ENCODE measurements at regions not wholly inside any gene's neighbourhood (a gene's known extent, or its start where the extent isn't known, plus 50 kb on each side); places are given as distances from the start of the nearest gene placed in this dataset.
"Not testable (repeated sequence)": the region's sequence is repeated elsewhere in the genome, so short reads cannot be mapped to it uniquely, and the experiment has no call there.

DNA sequence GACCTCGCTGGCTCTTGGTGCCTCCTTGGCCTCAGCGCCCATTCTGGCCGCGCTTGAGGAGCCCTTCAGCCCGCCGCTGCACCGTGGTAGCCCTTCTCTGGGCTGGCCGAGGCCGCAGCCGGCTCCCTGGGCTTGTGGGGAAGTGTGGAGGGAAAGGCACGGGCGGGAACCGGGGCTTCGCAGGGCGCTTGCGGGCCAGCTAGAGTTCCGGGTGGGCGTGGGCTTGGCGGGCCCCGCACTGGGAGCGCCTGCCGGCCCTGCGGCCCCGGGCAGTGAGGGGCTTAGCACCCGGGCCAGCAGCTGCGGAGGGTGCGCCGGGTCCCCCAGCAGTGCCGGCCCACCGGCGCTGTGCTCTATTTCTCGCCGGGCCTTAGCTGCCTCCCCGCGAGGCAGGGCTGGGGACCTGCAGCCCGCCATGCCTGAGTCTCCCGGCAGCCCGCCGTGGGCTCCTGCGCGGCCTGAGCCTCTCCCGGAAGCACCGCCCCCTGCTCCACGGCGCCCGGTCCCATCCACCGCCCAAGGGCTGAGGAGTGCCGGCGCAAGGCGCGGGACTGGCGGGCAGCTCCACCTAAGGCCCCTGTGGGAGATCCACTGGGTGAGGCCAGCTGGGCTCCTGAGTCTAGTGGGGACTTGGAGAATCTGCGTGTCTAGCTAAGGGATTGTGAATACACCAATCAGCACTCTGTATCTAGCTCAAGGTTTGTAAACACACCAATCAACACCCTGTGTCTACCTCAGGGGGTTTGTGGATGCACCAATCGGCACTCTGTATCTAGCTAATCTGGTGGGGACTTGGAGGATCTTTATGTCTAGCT lies 141.1 kb downstream of the SLCO4C1 start:
- H3K4me1 ChIP-seq (ENCODE audit: insufficient read depth, low read length); POLR2A ChIA-PET (ENCODE audit: unreplicated experiment); H3K4me2 ChIP-seq (ENCODE audit: low read length); ATAC-seq; H3K9ac ChIP-seq (ENCODE audit: low read length); CTCF ChIA-PET; DNase-seq; H3K27me3 ChIP-seq (ENCODE audit: low read length); H3K9me2 ChIP-seq (replicated peaks; ENCODE audit: low read length); intact Hi-C loops (cut with micrococcal nuclease); BruUV-seq (replicated peaks); H3K36me3 ChIP-seq (ENCODE audit: low read depth, low read length); H2AFZ ChIP-seq (ENCODE audit: low read length); H3K9me3 ChIP-seq (ENCODE audit: low read length); H3F3A ChIP-seq (ENCODE audit: low read length, unreplicated experiment); H3K79me2 ChIP-seq (ENCODE audit: low read length); H4K20me1 ChIP-seq (ENCODE audit: low read length); H3K4me3 ChIP-seq (ENCODE audit: low read length); H3K27ac ChIP-seq (ENCODE audit: low read length): not testable (repeated sequence)

DNA sequence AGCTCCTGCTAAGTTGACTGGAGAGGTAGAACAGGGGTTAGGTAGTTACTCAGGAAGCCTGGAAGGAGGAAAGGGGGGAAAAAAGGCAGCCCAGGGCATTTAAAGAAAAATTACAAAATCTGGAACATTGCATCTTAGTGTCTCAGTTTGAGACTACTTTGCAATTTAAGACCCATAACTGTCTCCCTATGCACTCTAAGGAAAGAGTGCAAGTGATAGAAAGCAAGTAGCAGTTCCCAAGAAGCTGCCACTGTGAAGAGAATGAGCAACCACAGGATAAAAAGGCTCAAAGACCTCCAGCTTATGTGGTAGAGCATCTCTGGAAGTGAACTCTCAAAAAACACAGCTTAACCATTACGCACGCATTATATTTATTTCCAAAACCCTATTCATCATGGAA lies 141.8 kb downstream of the SLCO4C1 start:
- no peaks in the 10 kb centered on the region for H3K9me3 ChIP-seq (ENCODE audit: low read length)
- H3K4me3 ChIP-seq (ENCODE audit: low read length), result no peak overlapping the region
- H3K27me3 ChIP-seq (ENCODE audit: low read length), result no peaks in the 10 kb centered on the region
- intact Hi-C loops (cut with micrococcal nuclease), result no loop called here
- H3K79me2 ChIP-seq (ENCODE audit: low read length), result no peaks in the 10 kb centered on the region
- no peak overlapping the region for H3K27ac ChIP-seq (ENCODE audit: low read length)
- H3K36me3 ChIP-seq (ENCODE audit: low read depth, low read length), result no peaks in the 10 kb centered on the region
- H4K20me1 ChIP-seq (ENCODE audit: low read length), result no peaks in the 10 kb centered on the region
- ChIA-PET POLR2A (ENCODE audit: unreplicated experiment) (no interaction called here), CTCF (no interaction called here)
- H3K9ac ChIP-seq (ENCODE audit: low read length), result no peak overlapping the region
- no TSS peak for BruUV-seq (replicated peaks)
- no peak for ATAC-seq
- no peak overlapping the region for H3K4me2 ChIP-seq (ENCODE audit: low read length)
- TF ChIP-seq, protein P1, sequence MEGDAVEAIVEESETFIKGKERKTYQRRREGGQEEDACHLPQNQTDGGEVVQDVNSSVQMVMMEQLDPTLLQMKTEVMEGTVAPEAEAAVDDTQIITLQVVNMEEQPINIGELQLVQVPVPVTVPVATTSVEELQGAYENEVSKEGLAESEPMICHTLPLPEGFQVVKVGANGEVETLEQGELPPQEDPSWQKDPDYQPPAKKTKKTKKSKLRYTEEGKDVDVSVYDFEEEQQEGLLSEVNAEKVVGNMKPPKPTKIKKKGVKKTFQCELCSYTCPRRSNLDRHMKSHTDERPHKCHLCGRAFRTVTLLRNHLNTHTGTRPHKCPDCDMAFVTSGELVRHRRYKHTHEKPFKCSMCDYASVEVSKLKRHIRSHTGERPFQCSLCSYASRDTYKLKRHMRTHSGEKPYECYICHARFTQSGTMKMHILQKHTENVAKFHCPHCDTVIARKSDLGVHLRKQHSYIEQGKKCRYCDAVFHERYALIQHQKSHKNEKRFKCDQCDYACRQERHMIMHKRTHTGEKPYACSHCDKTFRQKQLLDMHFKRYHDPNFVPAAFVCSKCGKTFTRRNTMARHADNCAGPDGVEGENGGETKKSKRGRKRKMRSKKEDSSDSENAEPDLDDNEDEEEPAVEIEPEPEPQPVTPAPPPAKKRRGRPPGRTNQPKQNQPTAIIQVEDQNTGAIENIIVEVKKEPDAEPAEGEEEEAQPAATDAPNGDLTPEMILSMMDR (conservative IDR thresholded peaks at IDR 0.05; ENCODE audit: low read depth, low read length), result no peak
- TF ChIP-seq EZH2 (IDR thresholded peaks at IDR 0.05; ENCODE audit: low read length, unreplicated experiment) (no peak), EZH2phosphoT487 (IDR thresholded peaks at IDR 0.05; ENCODE audit: borderline replicate concordance, low read length) (no peak)
- no peaks in the 10 kb centered on the region for H3K4me1 ChIP-seq (ENCODE audit: insufficient read depth, low read length)
- DNase-seq, result no peak
- H3F3A ChIP-seq (ENCODE audit: low read length, unreplicated experiment), result no peaks in the 10 kb centered on the region
- H3K9me2 ChIP-seq (replicated peaks; ENCODE audit: low read length), result no peaks in the 10 kb centered on the region
- H2AFZ ChIP-seq (ENCODE audit: low read length), result no peak overlapping the region

DNA sequence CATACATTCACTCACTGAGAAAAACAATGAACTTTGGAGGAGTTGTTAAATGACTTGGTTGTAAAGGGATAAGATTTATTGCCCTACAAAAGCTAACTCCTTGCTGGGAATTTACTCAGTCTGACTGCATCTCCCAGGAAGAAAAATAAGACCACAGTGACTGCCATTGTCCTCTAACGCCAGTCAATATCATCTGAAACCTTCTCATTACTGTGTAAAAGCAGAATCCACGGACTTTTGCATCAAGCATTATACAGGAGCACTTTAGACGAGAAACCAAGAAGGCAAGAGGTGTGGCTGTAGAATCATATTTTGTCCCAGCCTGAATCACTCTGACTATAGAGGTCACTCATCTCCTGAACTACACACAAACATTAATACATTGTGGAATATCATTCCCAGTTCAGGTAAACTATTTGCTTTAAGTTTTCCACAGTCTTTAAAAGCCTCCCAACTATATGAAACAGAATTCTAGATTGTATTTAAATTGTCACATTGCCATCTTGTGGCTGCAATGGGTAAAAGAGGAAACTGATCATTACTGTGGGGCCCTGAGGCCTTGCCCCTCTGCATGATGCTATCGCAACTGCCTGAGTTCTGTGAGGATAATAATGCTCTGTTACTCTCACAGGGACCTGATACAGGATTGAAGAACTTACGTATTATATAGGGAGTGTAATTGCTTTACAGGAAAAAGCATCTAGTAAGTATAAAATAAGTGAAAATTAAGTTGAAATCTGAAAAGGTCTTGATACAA lies 142.9 kb downstream of the SLCO4C1 start:
- no peak overlapping the region for H2AFZ ChIP-seq (ENCODE audit: low read length)
- TF ChIP-seq, protein P1 (conservative IDR thresholded peaks at IDR 0.05; ENCODE audit: low read depth, low read length), result peak; percentile 92
- no peak for TF ChIP-seq EZH2 (IDR thresholded peaks at IDR 0.05; ENCODE audit: low read length, unreplicated experiment)
- no peak for TF ChIP-seq EZH2phosphoT487 (IDR thresholded peaks at IDR 0.05; ENCODE audit: borderline replicate concordance, low read length)
- no peak overlapping the region for H3K9ac ChIP-seq (ENCODE audit: low read length)
- H3K4me2 ChIP-seq (ENCODE audit: low read length), result no peak overlapping the region
- no peaks in the 10 kb centered on the region for H3K27me3 ChIP-seq (ENCODE audit: low read length)
- H3K4me3 ChIP-seq (ENCODE audit: low read length), result no peak overlapping the region
- no TSS peak for BruUV-seq (replicated peaks)
- intact Hi-C loops (cut with micrococcal nuclease), result loop anchor here (1.0 kb wide), 1 partner anchor 211 kb away; no protein-coding TSS in a partner anchor
- peak; percentile 95 for ATAC-seq
- CTCF ChIA-PET, result no interaction called here
- peak; percentile 68 for DNase-seq
- POLR2A ChIA-PET (ENCODE audit: unreplicated experiment), result no interaction called here
- H3K4me1 ChIP-seq (ENCODE audit: insufficient read depth, low read length), result no peaks in the 10 kb centered on the region
- no peaks in the 10 kb centered on the region for H3K9me2 ChIP-seq (replicated peaks; ENCODE audit: low read length)
- H3K79me2 ChIP-seq (ENCODE audit: low read length), result no peaks in the 10 kb centered on the region
- H4K20me1 ChIP-seq (ENCODE audit: low read length), result no peaks in the 10 kb centered on the region
- no peak overlapping the region for H3K27ac ChIP-seq (ENCODE audit: low read length)
- no peaks in the 10 kb centered on the region for H3F3A ChIP-seq (ENCODE audit: low read length, unreplicated experiment)
- no peaks in the 10 kb centered on the region for H3K36me3 ChIP-seq (ENCODE audit: low read depth, low read length)
- H3K9me3 ChIP-seq (ENCODE audit: low read length), result no peaks in the 10 kb centered on the region

Measured in PC-3 (cell line).